Heart left ventricle (tissue), 13 donors: ENCODE measurements at regions not wholly inside any gene's neighbourhood (a gene's known extent, or its start where the extent isn't known, plus 50 kb on each side); places are given as distances from the start of the nearest gene placed in this dataset.

ENCODE experiments used
- CTCF ChIP-seq, 12 donors: fragments of 200-600 bp; sonication (generic) in 4 of 12; IDR thresholded peaks; one replicate each; pipeline versions ENCODE4 v1.5.0 to v1.8.0; 2018 to 2022; ENCODE audit warnings: antibody characterized with exemption in 12 of 12, mild to moderate bottlenecking in 5 of 12
- POLR2A ChIP-seq, 2 donors: fragments of 450-650 bp; IDR thresholded peaks; one replicate each; pipeline ENCODE4 v1.6.1; 2017; ENCODE audit warnings: antibody characterized with exemption in 2 of 2, mild to moderate bottlenecking in 2 of 2, moderate library complexity in 2 of 2
- donor health status: ischemic (EF 13 %, LVEDD 7.1; RV severe dilation, severe dysfunction).
- donor health status: DM: no; HTN: yes; CAD: no.
- donor health status: DM: no; HTN: no; CAD: no.
- donor health status: ischemic (EF 25% LVEDD 6.9; RV normal size, moderate dysfunction).
- donor health status: ischemic (EF 25% LVEDD 5.7; RV mildly dilated, moderate dysfunction).
- donor health status: ischemic (EF 35%, LVEDD 5.7; RV mildly dilated, moderate dysfunction).
- donor health status: nonischemic (EF 11% LVEDD 7.7; RV severe dilation, severe dysfunction).
- donor health status: DM: yes; HTN: yes; CAD: no.
- donor health status: PGD.
- donor health status: ischemic (EF 29% LVEDD 5.4; RV normal size, mild dysfunction).
- donor health status: nonischemic (EF 23%, LVEDD 6.1; RV moderate dilation, normal function).

- TF ChIP-seq POLR2A (IDR thresholded peaks at IDR 0.05), result no peak
- no peak for TF ChIP-seq CTCF (IDR thresholded peaks at IDR 0.05)
Observed at GRCh38 chr4:123836851-123837595, 440.4 kb downstream of the SPRY1 start.
